HG03039 (cell line): ENCODE measurements at regions not wholly inside any gene's neighbourhood (a gene's known extent, or its start where the extent isn't known, plus 50 kb on each side); places are given as distances from the start of the nearest gene placed in this dataset.

Experiments used
- ATAC-seq: cut with Tn5 transposase; IDR thresholded peaks from one replicate; pipeline ENCODE4 v1.9.1; 2021; ENCODE audit warnings: mild to moderate bottlenecking, moderate library complexity; ENCODE audit not compliant: unreplicated experiment

GRCh38 chr2:144217853-144218633, 301.9 kb downstream of the ZEB2 start:
- no peak for ATAC-seq

- ATAC-seq: no peak
Measured at GRCh38 chr2:144215701-144216675, 303.9 kb downstream of the ZEB2 start.

- no peak for ATAC-seq
Measured at GRCh38 chr2:144215207-144215606, 304.7 kb downstream of the ZEB2 start.

- peak; percentile 75 for ATAC-seq
Measured at GRCh38 chr2:144213797-144214196, 306.1 kb downstream of the ZEB2 start.

GRCh38 chr2:144211826-144212225, 308.1 kb downstream of the ZEB2 start:
- ATAC-seq: no peak

GRCh38 chr2:144211065-144211464, 308.9 kb downstream of the ZEB2 start:
- no peak for ATAC-seq

- ATAC-seq: no peak
Measured at GRCh38 chr2:144210076-144210475, 309.8 kb downstream of the ZEB2 start.

- no peak for ATAC-seq
Measured at GRCh38 chr2:144208924-144209323, 311.0 kb downstream of the ZEB2 start.

- no peak for ATAC-seq
Measured at GRCh38 chr2:144206019-144206418, 313.9 kb downstream of the ZEB2 start.

GRCh38 chr2:144201868-144202468, 318.0 kb downstream of the ZEB2 start:
- ATAC-seq: no peak

GRCh38 chr2:144201126-144201525, 318.8 kb downstream of the ZEB2 start:
- ATAC-seq: no peak

GRCh38 chr2:144198116-144198515, 321.8 kb downstream of the ZEB2 start:
- ATAC-seq: no peak

- ATAC-seq: no peak
Measured at GRCh38 chr2:144194326-144195071, 325.4 kb downstream of the ZEB2 start.

GRCh38 chr2:144190908-144191605, 328.9 kb downstream of the ZEB2 start:
- no peak for ATAC-seq

- peak; percentile 95 for ATAC-seq
Measured at GRCh38 chr2:144183727-144184126, 336.2 kb downstream of the ZEB2 start.

- no peak for ATAC-seq
Measured at GRCh38 chr2:144181001-144181400, 338.9 kb downstream of the ZEB2 start.

- ATAC-seq: no peak
Measured at GRCh38 chr2:144180131-144180530, 339.8 kb downstream of the ZEB2 start.

- no peak for ATAC-seq
Measured at GRCh38 chr2:144170179-144170578, 349.7 kb downstream of the ZEB2 start.

- ATAC-seq: no peak
Measured at GRCh38 chr2:144166743-144167142, 353.2 kb downstream of the ZEB2 start.

GRCh38 chr2:144165599-144166250, 354.2 kb downstream of the ZEB2 start:
- no peak for ATAC-seq
